Activated CD4-positive, alpha-beta T cell treated with anti-CD3 and anti-CD28 coated beads for 24 hours (primary cell): ENCODE measurements at regions not wholly inside any gene's neighbourhood (a gene's known extent, or its start where the extent isn't known, plus 50 kb on each side); places are given as distances from the start of the nearest gene placed in this dataset.

Experiments
- DNase-seq, 2 donors: peaks; one replicate each; pipeline ENCODE4 v3.0.0-alpha.2; 2020; ENCODE audit warnings: low read depth in 2 of 2

DNA sequence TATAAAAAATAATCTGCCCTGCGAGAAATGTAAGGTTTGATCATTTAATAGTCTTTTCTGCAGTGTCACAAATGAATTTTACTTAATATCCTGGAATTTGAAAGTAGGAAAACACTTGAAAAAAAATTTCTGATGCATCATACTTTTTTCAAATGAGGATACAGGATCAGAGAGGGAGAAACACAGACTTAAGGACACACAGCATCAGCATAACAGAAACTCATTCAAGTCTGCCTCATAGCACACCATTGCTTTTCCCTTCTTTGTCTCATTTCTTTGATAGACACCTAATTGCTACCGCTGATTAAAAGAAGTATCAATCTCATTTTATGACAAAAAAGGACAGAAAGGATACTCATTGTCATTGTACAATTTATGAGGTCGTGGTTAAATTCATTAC lies 319.0 kb downstream of the TMEM114 start:
- no peak for DNase-seq

GRCh38 chr16:8262299-8262698 lies 328.0 kb downstream of the TMEM114 start:
- no peak for DNase-seq

- no peak for DNase-seq
These were observed 330.2 kb downstream of the TMEM114 start for GRCh38 chr16:8260140-8260539.

GRCh38 chr16:8258523-8258922 lies 331.8 kb downstream of the TMEM114 start:
- DNase-seq = no peak

DNA sequence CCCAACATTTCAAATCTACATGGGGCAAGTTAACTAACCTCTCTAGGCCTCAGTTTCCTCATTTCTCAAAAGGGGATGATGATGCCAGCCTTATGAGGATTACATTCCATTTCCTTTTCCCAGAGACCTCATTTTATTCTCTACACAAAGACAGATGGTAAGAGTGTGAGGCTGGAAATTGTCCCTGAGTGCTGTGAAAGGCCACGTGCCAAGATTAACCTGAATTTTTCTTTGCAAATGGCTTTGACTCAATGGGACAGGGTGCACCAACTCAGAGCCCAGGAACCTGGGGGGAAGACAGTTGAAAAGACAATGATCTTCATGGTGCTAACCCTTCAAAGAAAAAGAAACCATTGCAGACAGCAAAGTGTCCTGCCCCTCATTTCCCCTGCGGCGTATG lies 332.8 kb downstream of the TMEM114 start:
- no peak for DNase-seq

DNA sequence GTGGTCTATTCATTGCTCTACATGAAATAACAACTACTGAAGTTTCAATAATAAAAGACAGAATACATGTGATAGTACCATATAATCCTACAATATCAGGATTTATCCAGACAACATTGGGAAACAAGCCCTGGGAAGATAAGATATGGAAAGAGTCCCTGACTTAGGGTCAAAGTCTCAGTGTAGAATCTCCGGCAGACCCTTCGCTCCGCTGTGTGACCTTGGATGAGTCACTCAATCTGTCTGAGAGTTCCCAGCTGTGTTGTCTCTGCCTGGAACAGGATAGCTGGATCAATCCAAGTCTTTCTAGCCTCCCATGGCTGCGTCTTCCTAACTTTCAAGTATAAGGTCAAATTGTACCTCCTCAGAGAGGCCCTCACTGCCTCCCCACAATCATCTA lies 335.9 kb downstream of the TMEM114 start:
- DNase-seq = no peak

GRCh38 chr16:8253718-8254117 lies 336.6 kb downstream of the TMEM114 start:
- no peak for DNase-seq

GRCh38 chr16:8251727-8252126 lies 338.6 kb downstream of the TMEM114 start:
- DNase-seq = no peak

- no peak for DNase-seq
These were observed 339.0 kb downstream of the TMEM114 start for GRCh38 chr16:8251298-8251697.

DNA sequence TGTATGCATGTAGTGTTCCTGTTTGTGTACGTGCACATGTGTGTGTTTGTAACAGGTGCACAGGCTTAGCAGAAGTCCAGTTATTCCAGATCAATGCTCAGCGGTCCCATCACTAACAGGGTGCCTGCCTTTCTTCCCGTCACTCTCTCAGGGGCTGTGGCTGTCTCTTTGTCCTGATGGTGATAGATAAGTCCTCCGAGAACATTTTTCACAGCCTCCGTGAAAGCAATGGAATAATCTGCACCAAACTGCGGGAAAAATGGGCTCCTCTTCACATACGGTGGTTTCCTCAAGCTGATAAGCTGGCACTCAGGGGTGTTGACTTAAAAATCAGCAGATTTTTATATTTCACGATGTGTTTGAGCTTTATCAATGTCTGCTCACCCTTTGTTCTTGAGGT lies 342.3 kb downstream of the TMEM114 start:
- DNase-seq = no peak

DNA sequence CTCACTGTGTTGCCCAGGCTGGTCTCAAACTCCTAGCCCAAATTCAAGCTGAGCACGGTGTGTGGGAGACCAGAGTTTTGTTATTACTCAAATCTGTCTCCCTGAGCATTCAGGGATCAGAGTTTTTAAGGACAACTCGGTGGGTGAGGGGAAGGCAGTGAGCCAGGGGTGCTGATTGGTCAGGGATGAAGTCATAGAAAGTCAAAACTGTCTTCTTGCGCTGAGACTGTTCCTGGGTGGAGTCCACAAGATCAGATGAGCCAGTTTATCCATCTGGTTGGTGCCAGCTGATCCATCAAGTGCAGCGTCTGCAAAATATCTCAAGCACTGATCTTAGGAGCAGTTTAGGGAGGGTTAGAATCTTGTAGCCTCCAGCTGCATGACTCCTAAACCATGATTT lies 346.3 kb downstream of the TMEM114 start:
- DNase-seq = no peak

DNA sequence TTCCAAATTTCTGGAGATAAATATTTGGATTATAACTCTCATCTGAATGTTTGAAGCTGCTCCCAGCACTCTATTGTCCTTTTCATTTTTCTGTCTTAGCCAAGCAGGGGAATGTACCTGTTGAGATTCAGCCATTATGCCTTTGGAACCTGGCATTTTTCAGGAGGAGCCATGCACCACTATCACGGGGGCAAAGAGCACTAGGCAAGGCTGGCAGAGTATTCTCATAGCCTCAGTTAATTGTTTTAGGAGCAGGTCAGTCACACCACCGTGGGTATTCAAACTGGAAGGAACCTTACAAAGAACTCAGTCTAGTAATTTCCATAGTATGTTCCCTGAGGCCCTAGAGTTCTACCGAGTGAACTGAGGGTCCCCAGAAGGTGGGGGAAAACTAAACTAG lies 348.9 kb downstream of the TMEM114 start:
- no peak for DNase-seq

- no peak for DNase-seq
These were observed 350.9 kb downstream of the TMEM114 start for GRCh38 chr16:8239443-8239842.

- no peak for DNase-seq
These were observed 352.9 kb downstream of the TMEM114 start for GRCh38 chr16:8237452-8237851.

DNA sequence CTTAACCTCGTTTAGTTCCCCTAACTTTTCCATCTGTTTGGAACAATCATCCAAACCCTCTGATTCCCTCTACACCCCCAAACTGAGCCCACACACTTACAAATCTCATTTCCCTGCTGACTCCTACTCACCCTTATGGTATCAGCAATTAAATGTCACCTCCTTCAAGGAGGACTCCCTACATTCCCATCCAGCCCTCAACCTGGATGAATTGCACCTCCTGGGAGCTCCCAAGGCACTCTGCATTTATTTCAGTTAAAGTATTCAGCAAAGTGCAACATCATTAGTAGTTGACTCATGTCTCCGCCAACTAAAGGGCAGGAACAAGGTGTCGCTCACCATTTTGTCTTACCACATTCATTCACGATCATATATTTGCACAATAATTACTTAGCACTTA lies 353.5 kb downstream of the TMEM114 start:
- no peak for DNase-seq

DNA sequence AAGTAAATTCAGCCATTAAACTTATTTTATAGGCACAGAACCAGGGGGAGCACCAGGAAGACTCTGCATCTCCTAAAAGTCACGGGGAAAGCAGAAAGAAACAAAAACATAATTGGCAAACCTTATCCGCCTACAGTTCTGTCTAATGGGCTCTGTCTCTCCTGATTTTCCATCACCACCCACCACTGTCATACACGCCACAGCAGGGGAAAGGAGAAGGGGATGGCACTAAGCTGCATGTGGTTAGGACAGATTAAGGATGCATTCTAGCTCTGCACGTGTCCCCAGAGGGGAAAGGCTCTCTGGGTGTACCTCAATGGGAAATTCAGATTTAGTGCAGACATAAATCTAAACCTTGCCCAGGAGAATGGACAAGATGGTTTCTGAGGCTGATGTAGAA lies 359.8 kb downstream of the TMEM114 start:
- DNase-seq = no peak

DNA sequence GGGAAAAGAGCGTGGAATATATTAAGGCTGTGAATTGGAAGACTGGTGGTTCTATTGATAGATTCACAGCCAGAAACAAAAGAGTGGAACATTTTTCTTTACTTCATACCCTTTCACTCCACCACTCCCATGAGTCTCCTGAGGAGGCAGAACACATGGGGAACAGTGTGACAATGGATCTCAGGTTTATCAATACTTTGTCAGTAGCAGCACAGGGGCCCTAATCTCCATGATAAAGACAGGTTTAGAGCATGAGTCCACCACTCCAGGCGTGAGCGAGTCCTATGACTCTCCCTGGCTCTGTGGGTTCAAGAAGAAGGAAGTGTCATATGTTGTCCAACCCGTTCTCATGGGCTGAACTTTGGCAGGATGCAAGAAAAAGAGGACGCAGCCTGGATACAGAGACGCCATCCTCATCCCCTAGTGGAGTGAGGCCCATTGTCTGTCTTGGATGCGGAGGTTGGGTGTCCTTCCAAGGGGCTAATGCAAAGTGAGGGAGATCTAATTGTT lies 361.2 kb downstream of the TMEM114 start:
- no peak for DNase-seq

- DNase-seq = no peak
These were observed 373.1 kb downstream of the TMEM114 start for GRCh38 chr16:8217201-8217600.

DNA sequence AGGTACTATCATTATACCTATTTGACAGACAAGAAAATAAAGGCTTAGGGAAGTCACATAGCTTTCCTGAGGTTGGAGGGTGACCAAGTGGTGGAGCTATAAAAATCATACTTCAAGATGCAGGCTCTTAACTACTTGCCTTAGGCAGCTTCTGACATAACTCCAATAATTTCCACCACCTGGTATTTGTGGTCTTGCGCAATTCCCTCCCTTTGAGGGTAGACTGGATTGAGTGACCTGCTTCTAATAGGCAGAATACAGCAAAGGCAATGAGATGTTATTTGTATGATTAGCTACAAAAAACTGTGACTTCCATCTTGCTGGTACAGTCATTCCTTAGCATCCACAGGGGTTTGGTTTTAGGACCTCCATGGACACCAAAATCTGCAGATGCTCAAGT lies 385.5 kb downstream of the TMEM114 start:
- no peak for DNase-seq

GRCh38 chr16:8204096-8204495 lies 386.2 kb downstream of the TMEM114 start:
- no peak for DNase-seq

GRCh38 chr16:8203101-8203500 lies 387.2 kb downstream of the TMEM114 start:
- DNase-seq = no peak

GRCh38 chr16:8200839-8201238 lies 389.5 kb downstream of the TMEM114 start:
- DNase-seq = no peak

DNA sequence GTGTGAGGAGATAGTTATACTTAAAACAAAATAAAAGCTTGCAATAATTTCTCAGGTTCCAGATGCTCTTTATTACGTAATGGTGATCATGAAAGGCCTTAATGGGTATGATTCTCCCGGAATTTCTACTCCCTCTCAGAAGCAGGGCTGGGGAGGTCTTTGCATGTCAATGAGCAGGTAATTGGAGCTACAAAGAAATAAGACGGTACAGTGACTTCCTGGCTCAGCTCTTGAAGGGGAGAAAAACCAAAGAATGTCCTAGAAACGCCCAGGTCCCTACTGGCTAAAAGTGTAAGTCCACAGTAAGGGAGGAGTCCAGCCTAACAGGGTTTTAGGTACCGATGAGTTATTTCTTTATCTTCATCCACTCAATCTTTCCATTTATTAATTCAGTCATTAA lies 390.9 kb downstream of the TMEM114 start:
- DNase-seq = no peak

DNA sequence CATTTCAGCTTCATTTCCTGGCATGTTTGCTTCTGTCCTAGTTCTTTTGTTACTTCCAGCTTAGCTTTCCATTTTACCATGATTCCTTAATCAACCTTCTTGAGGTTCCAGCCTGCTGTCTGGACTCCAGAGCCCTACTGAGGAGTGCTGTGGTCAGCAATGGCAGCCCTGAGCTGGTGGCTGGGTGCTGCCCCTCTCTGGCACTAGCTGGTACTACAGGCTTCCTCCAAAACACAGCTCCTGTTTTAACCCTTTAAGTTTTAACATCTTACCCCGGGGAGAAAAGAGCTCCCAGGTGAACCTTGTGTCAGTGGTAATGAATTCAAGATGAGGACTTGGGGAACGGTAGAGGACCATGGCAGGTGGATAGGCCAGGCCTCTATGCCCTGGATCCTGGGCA lies 395.5 kb downstream of the TMEM114 start:
- DNase-seq = no peak

DNA sequence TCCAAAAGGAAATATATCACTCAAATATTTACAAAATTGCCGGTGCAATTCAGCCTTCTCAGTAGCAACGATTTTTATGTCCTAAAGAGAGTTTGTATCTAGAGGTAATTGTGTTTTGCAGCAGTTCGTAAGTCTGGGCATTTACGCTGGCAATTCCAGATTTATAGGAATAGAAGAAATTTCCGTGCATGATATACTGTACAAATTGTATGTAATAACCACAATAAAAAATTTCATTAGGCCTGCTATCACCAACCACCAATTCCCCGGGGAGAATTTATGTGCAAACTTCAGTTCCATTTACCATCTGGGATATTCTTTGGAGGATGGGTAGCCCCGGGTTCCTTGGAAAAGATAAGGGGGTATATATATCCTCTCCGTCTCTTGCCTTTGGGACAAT lies 401.5 kb downstream of the TMEM114 start:
- DNase-seq = no peak
